ENCODE measurements at regions not wholly inside any gene's neighbourhood (a gene's known extent, or its start where the extent isn't known, plus 50 kb on each side); places are given as distances from the start of the nearest gene placed in this dataset.

- DNase-seq = no peak
These were observed 419.5 kb upstream of the ID4 start for GRCh38 chr6:19417713-19418112.

- no peak for DNase-seq
These were observed 412.3 kb upstream of the ID4 start for GRCh38 chr6:19424853-19425252.

GRCh38 chr6:19427548-19427947 lies 409.6 kb upstream of the ID4 start:
- DNase-seq = no peak

GRCh38 chr6:19432966-19433498 lies 404.1 kb upstream of the ID4 start:
- no peak for DNase-seq

- DNase-seq = no peak
These were observed 403.1 kb upstream of the ID4 start for GRCh38 chr6:19434065-19434464.

- no peak for DNase-seq
These were observed 401.4 kb upstream of the ID4 start for GRCh38 chr6:19435755-19436154.

GRCh38 chr6:19438566-19439353 lies 398.4 kb upstream of the ID4 start:
- DNase-seq = no peak

- no peak for DNase-seq
These were observed 396.6 kb upstream of the ID4 start for GRCh38 chr6:19440531-19440930.

GRCh38 chr6:19443411-19443810 lies 393.8 kb upstream of the ID4 start:
- no peak for DNase-seq

- no peak for DNase-seq
These were observed 393.1 kb upstream of the ID4 start for GRCh38 chr6:19444041-19444440.

GRCh38 chr6:19444481-19444880 lies 392.7 kb upstream of the ID4 start:
- no peak for DNase-seq

- no peak for DNase-seq
These were observed 390.6 kb upstream of the ID4 start for GRCh38 chr6:19446570-19446969.

- no peak for DNase-seq
These were observed 386.5 kb upstream of the ID4 start for GRCh38 chr6:19450651-19451050.

- DNase-seq = no peak
These were observed 384.7 kb upstream of the ID4 start for GRCh38 chr6:19452495-19452894.

- DNase-seq = no peak
These were observed 383.0 kb upstream of the ID4 start for GRCh38 chr6:19454001-19454720.

- DNase-seq = no peak
These were observed 382.3 kb upstream of the ID4 start for GRCh38 chr6:19454721-19455392.

GRCh38 chr6:19463250-19463649 lies 373.9 kb upstream of the ID4 start:
- DNase-seq = no peak

- DNase-seq = no peak
These were observed 373.2 kb upstream of the ID4 start for GRCh38 chr6:19463925-19464324.

GRCh38 chr6:19465256-19465655 lies 371.9 kb upstream of the ID4 start:
- no peak for DNase-seq

- DNase-seq = no peak
These were observed 371.4 kb upstream of the ID4 start for GRCh38 chr6:19465760-19466159.

- no peak for DNase-seq
These were observed 366.8 kb upstream of the ID4 start for GRCh38 chr6:19470333-19470732.

GRCh38 chr6:19472153-19472552 lies 365.0 kb upstream of the ID4 start:
- DNase-seq = no peak

GRCh38 chr6:19472850-19473249 lies 364.3 kb upstream of the ID4 start:
- DNase-seq = no peak

GRCh38 chr6:19477563-19477962 lies 359.6 kb upstream of the ID4 start:
- no peak for DNase-seq
